Large intestine (tissue), 3 donors: ENCODE measurements at regions not wholly inside any gene's neighbourhood (a gene's known extent, or its start where the extent isn't known, plus 50 kb on each side); places are given as distances from the start of the nearest gene placed in this dataset.

ENCODE experiments used
- DNase-seq, 2 donors: peaks; one replicate each; pipeline versions ENCODE4 v3.0.0 to v3.0.0-alpha.2; 2013
- H3K27ac ChIP-seq: one replicate; pipeline ENCODE4 v1.5.1; 2013; ENCODE audit warnings: low read length
- H3K27me3 ChIP-seq: 2 replicates; pipeline ENCODE4 v1.6.1; 2013; ENCODE audit warnings: low read length; ENCODE audit not compliant: control insufficient read depth, insufficient read depth
- H3K36me3 ChIP-seq: 2 replicates; pipeline ENCODE4 v1.6.1; 2013; ENCODE audit warnings: low read length; ENCODE audit not compliant: control insufficient read depth, insufficient read depth
- H3K4me1 ChIP-seq: one replicate; pipeline ENCODE4 v1.6.1; 2013; ENCODE audit warnings: low read length; ENCODE audit not compliant: control insufficient read depth, insufficient read depth
- H3K4me3 ChIP-seq: one replicate; pipeline ENCODE4 v1.5.1; 2013; ENCODE audit warnings: low read length
- H3K9me3 ChIP-seq: one replicate; pipeline ENCODE4 v1.6.1; 2013; ENCODE audit warnings: mild to moderate bottlenecking, low read depth, low read length, moderate library complexity; ENCODE audit not compliant: control insufficient read depth
- WGBS: methylation state at CpG from one replicate; pipeline ENCODE4 v1.1.5; 2013; ENCODE audit warnings: low lambda C conversion rate; ENCODE audit not compliant: insufficient coverage; 5-methylcytosine and 5-hydroxymethylcytosine counted together

DNA sequence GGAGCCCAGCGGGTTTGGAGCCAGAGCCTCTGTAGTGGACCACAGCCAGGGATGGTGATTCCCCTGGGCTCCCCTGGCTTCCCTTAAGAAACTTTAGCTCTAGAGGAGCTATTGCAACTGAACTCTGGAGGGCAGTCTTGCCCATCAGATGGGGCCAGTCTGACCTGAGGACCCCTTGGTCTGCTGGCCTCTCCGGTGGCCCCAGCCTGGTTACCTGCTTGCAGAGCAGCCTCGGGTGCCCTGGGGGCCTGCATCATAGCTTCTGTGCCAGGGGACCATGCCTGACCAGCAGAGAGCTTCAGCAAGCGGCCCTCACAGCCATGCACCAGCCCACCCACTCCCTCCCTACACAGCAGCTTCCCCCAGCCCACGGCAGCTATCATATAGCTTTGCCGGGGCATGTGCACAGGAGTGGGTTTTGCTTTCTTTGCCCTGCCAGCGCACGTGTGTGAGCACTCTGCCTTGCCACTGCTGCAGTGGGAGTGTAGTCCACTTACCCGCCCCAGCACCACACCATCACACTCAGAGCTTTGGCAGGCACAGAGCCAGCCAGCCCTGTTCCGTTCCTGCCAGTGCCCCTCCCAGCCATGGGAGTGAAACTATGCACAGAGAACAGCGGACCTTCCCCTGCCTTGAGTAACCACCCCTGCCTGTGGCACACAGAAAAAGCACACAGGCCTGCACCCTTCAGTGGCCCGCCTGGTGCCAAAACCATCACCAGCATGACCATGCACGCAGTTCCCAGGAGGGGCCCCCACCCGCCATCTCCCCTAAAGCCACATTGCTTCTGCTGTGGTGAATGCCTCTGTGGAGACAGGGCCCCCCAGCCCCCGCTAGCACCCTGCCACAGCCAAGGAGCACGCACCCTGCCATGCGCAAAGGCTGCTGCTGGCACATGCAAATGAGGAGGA lies 442.9 kb upstream of the NEGR1 start:
- DNase-seq, result no peak
- no peaks in the 10 kb centered on the region for H3K36me3 ChIP-seq
- no CpG with 5 or more reads among the region's 17 CpGs for WGBS
- no peak overlapping the region for H3K4me3 ChIP-seq
- H3K27ac ChIP-seq, result no peak overlapping the region
- H3K4me1 ChIP-seq, result no peaks in the 10 kb centered on the region
- H3K27me3 ChIP-seq, result no peaks in the 10 kb centered on the region
- peaks cover 5% of the 10 kb centered on the region for H3K9me3 ChIP-seq

DNA sequence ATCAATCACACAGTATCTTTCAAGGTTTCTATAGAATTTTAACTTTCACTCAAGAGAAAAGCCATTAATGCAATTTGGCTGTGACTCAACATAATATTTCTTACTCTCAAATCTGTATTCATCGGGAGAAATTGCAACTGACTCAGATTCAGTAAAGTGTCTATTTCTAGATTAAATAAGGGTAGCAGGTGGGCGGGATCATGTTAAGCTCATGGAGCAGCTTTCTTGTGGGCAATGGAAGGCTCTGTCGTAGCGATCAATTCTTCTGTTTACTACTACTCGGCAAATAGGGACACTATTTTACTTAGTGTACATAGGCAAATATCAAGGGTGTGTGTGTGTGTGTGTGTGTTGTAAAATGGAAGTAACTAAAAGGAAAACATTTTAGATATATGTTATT lies 423.6 kb upstream of the NEGR1 start:
- no peak for DNase-seq
- no peaks in the 10 kb centered on the region for H3K36me3 ChIP-seq
- 100% methylated on average over 1 of the region's 5 CpGs for WGBS
- no peaks in the 10 kb centered on the region for H3K4me1 ChIP-seq
- no peaks in the 10 kb centered on the region for H3K9me3 ChIP-seq
- no peak overlapping the region for H3K4me3 ChIP-seq
- no peak overlapping the region for H3K27ac ChIP-seq
- no peaks in the 10 kb centered on the region for H3K27me3 ChIP-seq

DNA sequence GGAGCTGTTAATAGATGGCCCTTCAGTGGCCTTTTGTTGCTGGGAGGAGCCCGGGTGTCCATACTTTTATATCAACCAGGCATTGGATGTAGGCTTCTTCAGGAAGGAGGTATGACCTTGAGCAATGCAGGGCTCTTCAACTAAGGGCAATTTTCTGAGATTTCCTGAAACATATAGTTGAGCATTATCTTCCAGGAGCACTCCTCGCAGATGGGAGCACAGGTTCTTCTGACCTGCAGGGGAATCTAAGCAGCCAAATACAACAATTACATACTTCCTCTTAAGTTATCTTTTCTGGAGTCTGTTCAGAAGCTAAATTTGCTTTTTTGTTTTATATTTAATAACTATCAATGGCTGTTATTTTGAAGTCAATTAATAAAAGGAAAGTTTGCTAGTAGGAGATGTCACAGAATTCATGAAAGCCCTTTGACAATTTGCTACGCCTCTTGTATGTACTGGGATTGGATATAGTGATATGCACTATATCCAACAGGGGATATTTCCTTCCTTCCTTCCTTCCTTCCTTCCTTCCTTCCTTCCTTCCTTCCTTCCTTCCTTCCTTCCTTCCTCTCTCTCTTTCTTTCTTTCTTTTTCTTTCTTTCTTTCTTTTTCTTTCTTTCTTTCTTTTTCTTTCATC lies 422.6 kb upstream of the NEGR1 start:
- Histone ChIP-seq H3K9me3 (no peaks in the 10 kb centered on the region), H3K27ac (no peak overlapping the region), H3K4me3 (no peak overlapping the region), H3K27me3 (no peaks in the 10 kb centered on the region), H3K36me3 (no peaks in the 10 kb centered on the region), H3K4me1 (no peaks in the 10 kb centered on the region)
- 100% methylated on average over 1 of the region's 3 CpGs for WGBS
- DNase-seq, result no peak

DNA sequence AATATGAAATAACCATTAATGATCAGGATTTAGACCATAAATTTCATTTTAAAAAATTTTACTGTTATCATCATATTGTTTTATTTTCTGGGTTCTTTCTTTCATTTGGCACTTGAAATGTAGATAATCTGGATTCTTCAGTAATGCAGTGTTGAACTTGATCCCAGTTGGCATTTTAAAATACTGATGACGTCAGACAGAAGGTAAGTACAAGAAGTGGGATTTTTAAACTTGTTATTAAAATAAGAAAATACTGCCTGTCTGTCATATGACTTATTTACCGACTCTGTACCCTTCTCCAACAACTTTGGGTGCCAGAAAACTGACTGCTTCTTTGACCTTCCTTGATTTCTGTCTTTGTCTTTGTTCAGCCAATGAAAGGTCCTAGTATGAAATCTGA lies 415.1 kb upstream of the NEGR1 start:
- Histone ChIP-seq H3K36me3 (no peaks in the 10 kb centered on the region), H3K27me3 (no peaks in the 10 kb centered on the region), H3K4me1 (no peaks in the 10 kb centered on the region), H3K9me3 (no peaks in the 10 kb centered on the region), H3K27ac (no peak overlapping the region), H3K4me3 (no peak overlapping the region)
- WGBS, result 100% methylated on average over 1 of the region's 2 CpGs
- DNase-seq, result no peak

DNA sequence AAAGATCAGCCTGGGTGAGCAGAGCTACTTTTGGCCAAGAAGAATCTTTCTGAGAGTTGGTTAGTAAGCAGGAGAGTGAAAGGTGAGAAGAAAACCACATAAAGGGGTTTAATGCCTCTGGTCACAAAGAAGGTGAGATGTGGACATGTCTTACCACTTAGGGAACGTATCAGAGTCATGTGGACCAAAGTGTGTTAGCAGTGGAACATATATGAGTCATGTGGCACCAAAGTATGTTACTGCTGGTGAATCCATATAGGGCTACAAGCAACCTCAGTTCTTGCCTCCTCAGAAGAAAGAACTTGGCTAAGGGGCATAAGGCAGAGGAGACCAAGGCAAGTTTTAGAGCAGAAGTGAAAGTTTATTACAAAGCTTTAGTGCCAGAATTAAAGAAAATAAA lies 411.6 kb upstream of the NEGR1 start:
- Histone ChIP-seq H3K4me1 (no peaks in the 10 kb centered on the region), H3K4me3 (no peak overlapping the region), H3K27ac (no peak overlapping the region), H3K9me3 (no peaks in the 10 kb centered on the region), H3K27me3 (no peaks in the 10 kb centered on the region), H3K36me3 (no peaks in the 10 kb centered on the region)
- no CpG with 5 or more reads among the region's 1 CpG for WGBS
- DNase-seq, result no peak

DNA sequence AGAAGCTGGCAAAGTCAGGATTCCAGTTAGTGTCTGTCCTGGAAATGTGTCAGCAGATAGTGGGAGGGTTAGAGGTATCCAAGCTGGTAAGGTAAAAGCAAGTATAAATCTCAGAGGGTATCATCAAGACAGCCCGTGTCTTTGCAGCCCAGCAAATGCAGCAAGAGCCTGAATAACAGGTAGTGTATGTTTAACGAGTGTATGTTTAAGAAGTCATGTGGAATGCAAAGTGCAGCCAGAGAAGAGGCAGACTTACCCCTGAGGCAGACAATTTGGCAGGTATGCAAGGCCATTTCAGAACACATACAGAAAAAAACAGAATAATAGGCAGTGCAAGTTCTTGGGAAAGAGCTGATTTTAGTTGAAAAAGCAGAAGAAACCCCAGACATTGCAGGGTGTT lies 411.0 kb upstream of the NEGR1 start:
- Histone ChIP-seq H3K4me1 (no peaks in the 10 kb centered on the region), H3K4me3 (no peak overlapping the region), H3K36me3 (no peaks in the 10 kb centered on the region), H3K9me3 (no peaks in the 10 kb centered on the region), H3K27ac (no peak overlapping the region), H3K27me3 (no peaks in the 10 kb centered on the region)
- WGBS, result 80% methylated on average over 1 of the region's 2 CpGs
- no peak for DNase-seq

DNA sequence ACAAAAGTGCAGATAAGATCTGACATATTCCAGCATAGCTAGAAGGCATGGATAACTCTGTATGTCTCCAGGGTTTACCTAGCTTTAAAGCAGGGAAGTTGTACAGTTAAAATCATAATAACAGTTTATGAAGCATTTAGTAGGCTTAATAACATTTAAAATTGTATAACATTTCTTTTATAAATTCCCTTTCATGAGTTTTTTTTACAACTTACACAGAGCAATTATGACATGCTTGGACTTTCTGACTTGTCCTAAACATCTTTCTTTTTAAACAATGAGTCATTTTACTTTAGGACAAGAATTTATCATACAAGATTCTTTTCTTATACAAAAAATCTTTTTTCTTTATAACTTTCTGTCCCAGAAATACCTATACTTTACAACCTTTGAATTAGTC lies 408.5 kb upstream of the NEGR1 start:
- no peak overlapping the region for H3K27ac ChIP-seq
- no peaks in the 10 kb centered on the region for H3K4me1 ChIP-seq
- H3K27me3 ChIP-seq, result no peaks in the 10 kb centered on the region
- no peak overlapping the region for H3K4me3 ChIP-seq
- no peaks in the 10 kb centered on the region for H3K36me3 ChIP-seq
- H3K9me3 ChIP-seq, result no peaks in the 10 kb centered on the region
- DNase-seq, result no peak

DNA sequence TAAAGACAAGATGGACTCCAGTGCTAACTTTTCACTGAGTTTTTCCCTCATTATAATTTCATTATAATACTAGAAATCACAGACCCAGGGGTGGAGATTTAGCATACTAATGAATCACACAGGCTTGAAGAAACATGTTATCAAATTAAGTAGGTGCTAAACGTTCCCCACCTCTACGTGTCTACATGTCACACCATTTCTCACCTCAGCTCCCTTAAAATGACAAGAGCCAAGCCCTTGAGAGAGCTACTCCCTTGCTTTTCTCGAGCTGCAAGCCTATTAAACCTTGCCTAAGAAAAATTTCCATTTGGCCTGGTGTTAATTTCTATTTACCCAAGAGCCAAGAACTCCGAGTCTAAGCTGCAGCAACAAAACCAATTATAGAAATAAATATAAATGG lies 396.3 kb upstream of the NEGR1 start:
- Histone ChIP-seq H3K36me3 (no peaks in the 10 kb centered on the region), H3K4me1 (no peaks in the 10 kb centered on the region), H3K4me3 (no peak overlapping the region), H3K9me3 (no peaks in the 10 kb centered on the region), H3K27me3 (no peaks in the 10 kb centered on the region), H3K27ac (no peak overlapping the region)
- no peak for DNase-seq
- 53% methylated on average over 2 of the region's 4 CpGs for WGBS

DNA sequence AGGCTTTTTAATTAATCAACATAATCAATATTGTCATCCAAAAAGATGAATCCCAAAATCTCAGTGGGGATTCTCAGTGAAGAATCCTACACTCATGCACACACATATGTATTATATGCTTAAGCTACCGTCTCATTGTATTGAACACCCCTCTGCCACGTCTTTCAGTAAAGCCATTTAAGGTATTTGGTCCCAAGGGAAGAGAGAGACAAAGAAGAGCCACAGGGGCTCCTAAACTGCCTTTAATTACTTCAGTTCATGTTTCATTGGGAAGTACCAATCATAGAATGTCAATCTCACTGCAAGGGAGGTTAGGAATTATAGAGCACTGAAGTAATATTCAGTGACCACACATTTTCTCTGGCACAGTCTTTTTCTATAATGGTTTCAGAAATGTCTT lies 388.6 kb upstream of the NEGR1 start:
- no peak for DNase-seq
- H3K36me3 ChIP-seq, result no peaks in the 10 kb centered on the region
- H3K4me3 ChIP-seq, result no peak overlapping the region
- no peaks in the 10 kb centered on the region for H3K4me1 ChIP-seq
- no peak overlapping the region for H3K27ac ChIP-seq
- H3K9me3 ChIP-seq, result no peaks in the 10 kb centered on the region
- WGBS, result no CpG with 5 or more reads among the region's 2 CpGs
- no peaks in the 10 kb centered on the region for H3K27me3 ChIP-seq

DNA sequence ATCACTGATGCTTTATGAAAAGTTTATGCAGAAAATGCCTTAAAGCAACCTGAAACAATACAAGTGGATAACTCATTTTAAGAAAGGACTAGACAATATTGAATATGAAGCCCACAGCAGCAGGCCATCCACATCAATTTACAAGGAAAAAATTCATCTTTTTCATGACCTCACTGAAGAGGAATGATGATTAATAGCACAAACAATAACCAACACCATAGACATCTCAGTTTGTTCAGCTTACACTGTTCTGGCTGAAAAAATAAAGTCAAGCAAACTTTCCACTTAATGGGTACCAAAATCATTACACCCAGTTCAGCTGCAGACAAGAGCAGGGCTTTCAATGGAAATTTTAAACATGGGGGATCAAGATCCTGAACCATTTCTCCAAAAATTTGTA lies 380.6 kb upstream of the NEGR1 start:
- no peak overlapping the region for H3K4me3 ChIP-seq
- no peak overlapping the region for H3K27ac ChIP-seq
- H3K4me1 ChIP-seq, result no peaks in the 10 kb centered on the region
- no peak for DNase-seq
- no peaks in the 10 kb centered on the region for H3K36me3 ChIP-seq
- no peaks in the 10 kb centered on the region for H3K9me3 ChIP-seq
- no peaks in the 10 kb centered on the region for H3K27me3 ChIP-seq
